NCI-H2171 treated with DMSO at 0.1 percent for 48 hours (cell line): ENCODE measurements at regions not wholly inside any gene's neighbourhood (a gene's known extent, or its start where the extent isn't known, plus 50 kb on each side); places are given as distances from the start of the nearest gene placed in this dataset.

ENCODE experiments used
- DNase-seq: peaks from one replicate; lab custom pipeline; 2025; lab: John Stamatoyannopoulos, UW

DNA sequence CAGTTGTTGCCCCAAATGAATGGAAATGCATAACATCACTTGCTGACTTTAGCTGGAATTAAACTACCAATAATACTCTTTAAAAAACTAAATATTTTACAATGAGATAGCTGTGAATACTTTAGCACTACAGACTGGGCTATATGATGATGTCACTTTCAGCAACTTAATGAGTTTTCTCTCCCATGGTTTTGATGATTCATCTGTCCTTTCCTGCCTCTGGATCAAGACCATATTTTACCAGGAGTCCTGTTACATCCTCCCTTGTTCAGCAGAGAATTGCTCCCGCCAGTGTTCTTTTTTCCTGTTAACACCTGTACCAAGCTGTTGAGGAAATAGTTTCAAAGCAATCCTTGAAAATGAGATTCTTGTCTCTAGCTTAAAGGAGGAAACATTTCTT lies 543.0 kb downstream of the SPRY1 start:
- DNase-seq = peak; percentile 8

- no peak for DNase-seq
Observed at GRCh38 chr4:123940604-123941003, 544.0 kb downstream of the SPRY1 start.

DNA sequence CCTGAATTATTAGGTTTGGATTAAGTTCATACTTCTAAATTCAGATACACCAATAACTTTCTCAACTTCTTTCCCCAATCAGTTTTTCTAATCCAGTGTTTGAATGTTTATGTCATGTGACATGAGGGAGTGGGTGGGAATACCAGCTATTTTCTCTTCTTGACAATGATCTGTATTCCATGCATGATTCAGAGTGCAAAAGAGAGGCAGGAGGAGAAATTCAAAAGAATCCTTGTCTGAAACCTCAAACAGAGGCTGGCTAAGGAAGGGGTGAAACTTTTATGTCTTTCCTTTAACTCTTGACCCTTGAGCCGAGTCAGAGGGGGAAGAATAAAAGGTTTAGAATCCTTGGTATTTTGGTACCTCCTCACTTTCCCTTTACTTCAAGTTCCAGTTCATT lies 544.7 kb downstream of the SPRY1 start:
- DNase-seq = no peak

GRCh38 chr4:123943976-123944375 lies 547.4 kb downstream of the SPRY1 start:
- DNase-seq = no peak

- DNase-seq = no peak
Observed at GRCh38 chr4:123945301-123945700, 548.7 kb downstream of the SPRY1 start.

DNA sequence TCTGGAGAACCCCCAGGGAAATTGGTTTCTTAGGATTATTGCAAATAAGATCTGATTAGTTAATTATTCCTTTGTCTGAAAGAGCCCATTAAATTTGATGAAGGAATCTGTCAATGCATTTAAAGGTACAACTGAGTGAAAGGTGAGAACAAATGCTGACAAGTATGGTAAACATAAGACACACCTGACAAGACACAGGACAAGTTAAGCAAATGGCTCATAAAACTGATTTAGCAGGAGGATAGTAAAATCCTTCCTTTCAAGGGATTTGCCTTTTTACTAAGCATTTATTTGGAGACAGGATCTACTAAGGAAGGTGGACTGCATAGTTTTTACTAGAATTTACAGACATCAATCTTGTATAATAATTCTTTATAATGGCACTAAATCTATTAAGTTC lies 553.9 kb downstream of the SPRY1 start:
- DNase-seq = no peak

- DNase-seq = no peak
Observed at GRCh38 chr4:123952530-123953274, 556.1 kb downstream of the SPRY1 start.

GRCh38 chr4:123953566-123953965 lies 557.0 kb downstream of the SPRY1 start:
- DNase-seq = no peak

DNA sequence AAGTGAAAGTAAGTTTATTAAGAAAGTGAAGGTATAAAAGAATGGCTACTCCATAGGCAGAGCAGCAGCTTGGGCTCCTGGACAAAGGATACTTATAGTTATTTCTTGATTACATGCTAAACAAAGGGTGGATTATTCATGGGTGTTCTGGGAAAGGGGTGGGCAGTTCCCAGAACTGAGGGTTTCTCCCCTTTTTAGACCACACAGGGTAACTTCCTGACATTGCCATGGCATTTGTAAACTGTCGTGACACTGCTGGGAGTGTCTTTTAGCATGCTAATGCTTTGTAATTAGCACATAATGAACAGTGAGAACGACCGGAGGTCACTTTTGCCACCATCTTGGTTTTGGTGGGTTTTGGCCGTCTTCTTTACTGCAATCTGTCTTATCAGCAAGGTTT lies 557.6 kb downstream of the SPRY1 start:
- no peak for DNase-seq

- DNase-seq = no peak
Observed at GRCh38 chr4:123955167-123955800, 558.7 kb downstream of the SPRY1 start.

DNA sequence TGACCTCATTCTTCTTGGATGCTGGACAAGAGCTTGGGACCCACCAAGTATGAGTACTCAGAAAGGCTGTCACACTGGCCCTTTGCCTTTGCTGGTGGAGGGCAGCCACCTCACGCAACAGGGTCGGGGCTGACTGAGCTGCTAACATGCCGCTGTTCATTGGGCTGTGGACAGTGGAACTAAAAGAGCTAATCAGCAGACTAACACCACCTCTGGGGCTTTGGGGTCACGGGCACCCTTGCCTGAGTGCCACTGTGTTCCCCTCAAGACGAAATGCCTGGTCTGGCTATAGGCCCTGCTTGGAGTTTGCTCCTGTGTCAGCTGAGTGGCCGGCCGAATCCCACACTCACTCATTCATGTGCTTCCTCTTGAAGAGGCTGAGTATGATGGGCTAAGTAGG lies 559.6 kb downstream of the SPRY1 start:
- DNase-seq = no peak

GRCh38 chr4:123966990-123967769 lies 570.6 kb downstream of the SPRY1 start:
- no peak for DNase-seq

- no peak for DNase-seq
Observed at GRCh38 chr4:123972031-123972430, 575.4 kb downstream of the SPRY1 start.

- DNase-seq = no peak
Observed at GRCh38 chr4:123974386-123975149, 578.0 kb downstream of the SPRY1 start.

GRCh38 chr4:123976285-123976684 lies 579.7 kb downstream of the SPRY1 start:
- peak; percentile 52 for DNase-seq

- DNase-seq = no peak
Observed at GRCh38 chr4:123976819-123977218, 580.2 kb downstream of the SPRY1 start.

- DNase-seq = peak; percentile 2
Observed at GRCh38 chr4:123977641-123978081, 581.1 kb downstream of the SPRY1 start.

GRCh38 chr4:123978637-123979036 lies 582.0 kb downstream of the SPRY1 start:
- no peak for DNase-seq

- DNase-seq = no peak
Observed at GRCh38 chr4:123980736-123981300, 584.2 kb downstream of the SPRY1 start.

- no peak for DNase-seq
Observed at GRCh38 chr4:123984886-123985285, 588.3 kb downstream of the SPRY1 start.

GRCh38 chr4:123986268-123986798 lies 589.7 kb downstream of the SPRY1 start:
- no peak for DNase-seq

DNA sequence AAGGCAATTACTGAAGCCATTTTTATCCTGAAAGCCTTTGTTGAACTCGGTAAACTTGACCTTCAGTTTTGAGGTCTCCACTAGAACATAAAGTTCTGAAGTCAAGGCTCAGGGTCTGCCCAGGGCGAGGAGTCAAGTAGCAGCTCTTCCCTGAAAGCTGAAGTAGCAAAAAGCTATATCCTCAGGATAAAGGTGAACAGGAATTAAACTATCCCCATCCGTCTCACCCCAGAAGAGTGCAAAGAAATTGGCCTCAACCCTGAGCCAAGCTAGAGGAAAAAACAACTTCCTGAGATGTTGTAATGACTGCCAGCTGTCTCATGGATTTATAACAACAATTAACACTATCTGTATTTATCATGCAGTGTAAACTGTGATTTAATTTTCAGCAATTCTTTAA lies 590.8 kb downstream of the SPRY1 start:
- no peak for DNase-seq
